ENCODE measurements at regions not wholly inside any gene's neighbourhood (a gene's known extent, or its start where the extent isn't known, plus 50 kb on each side); places are given as distances from the start of the nearest gene placed in this dataset.

GRCh38 chr11:115684135-115684534, 179.9 kb upstream of the CADM1 start:
- Histone ChIP-seq H3K27ac (no peak overlapping the region), H3K4me3 (no peak overlapping the region), H3K9me3 (no peaks in the 10 kb centered on the region), H3K27me3 (peaks cover 0 to 2% of the 10 kb centered on the region in 2 donors), H3K36me3 (no peaks in the 10 kb centered on the region), H3K4me1 (no peaks in the 10 kb centered on the region)
- DNase-seq (ENCODE audit: low spot score in 2 of 2) = no peak
- 88 to 97% methylated on average over 2 of the region's 2 CpGs for WGBS, 2 donors
- TF ChIP-seq EP300 (IDR thresholded peaks at IDR 0.05) (no peak), POLR2A (IDR thresholded peaks at IDR 0.05) (no peak), CTCF (IDR thresholded peaks at IDR 0.05) (no peak)

GRCh38 chr11:115682888-115683287, 178.7 kb upstream of the CADM1 start:
- TF ChIP-seq POLR2A (IDR thresholded peaks at IDR 0.05) = no peak
- TF ChIP-seq EP300 (IDR thresholded peaks at IDR 0.05) = no peak
- TF ChIP-seq CTCF (IDR thresholded peaks at IDR 0.05) = no peak
- Histone ChIP-seq H3K4me3 (no peak overlapping the region), H3K36me3 (no peaks in the 10 kb centered on the region), H3K27me3 (no peaks in the 10 kb centered on the region), H3K4me1 (no peaks in the 10 kb centered on the region), H3K9me3 (no peaks in the 10 kb centered on the region), H3K27ac (no peak overlapping the region)
- no peak for DNase-seq (ENCODE audit: low spot score in 2 of 2)
- 40 to 52% methylated on average over 3 of the region's 3 CpGs for WGBS, 2 donors

- no peaks in the 10 kb centered on the region for H3K9me3 ChIP-seq
- no peak for TF ChIP-seq EP300 (IDR thresholded peaks at IDR 0.05)
- TF ChIP-seq CTCF (IDR thresholded peaks at IDR 0.05) = no peak
- TF ChIP-seq POLR2A (IDR thresholded peaks at IDR 0.05) = no peak
- H3K27me3 ChIP-seq = no peaks in the 10 kb centered on the region
- WGBS, 2 donors = 90 to 91% methylated on average over 5 of the region's 5 CpGs
- no peak overlapping the region for H3K4me3 ChIP-seq
- no peaks in the 10 kb centered on the region for H3K4me1 ChIP-seq
- no peak for DNase-seq (ENCODE audit: low spot score in 2 of 2)
- H3K36me3 ChIP-seq = no peaks in the 10 kb centered on the region
- no peak overlapping the region for H3K27ac ChIP-seq
These were observed 177.9 kb upstream of the CADM1 start for GRCh38 chr11:115682101-115682500.

GRCh38 chr11:115679945-115680344, 175.7 kb upstream of the CADM1 start:
- H3K4me3 ChIP-seq = no peak overlapping the region
- no peaks in the 10 kb centered on the region for H3K4me1 ChIP-seq
- H3K27me3 ChIP-seq = no peaks in the 10 kb centered on the region
- no peak overlapping the region for H3K27ac ChIP-seq
- 69 to 76% methylated on average over 4 of the region's 4 CpGs for WGBS, 2 donors
- TF ChIP-seq POLR2A (IDR thresholded peaks at IDR 0.05) (no peak), EP300 (IDR thresholded peaks at IDR 0.05) (no peak), CTCF (IDR thresholded peaks at IDR 0.05) (no peak)
- H3K36me3 ChIP-seq = no peaks in the 10 kb centered on the region
- H3K9me3 ChIP-seq = no peaks in the 10 kb centered on the region
- no peak for DNase-seq (ENCODE audit: low spot score in 2 of 2)

GRCh38 chr11:115678942-115679341, 174.7 kb upstream of the CADM1 start:
- no peaks in the 10 kb centered on the region for H3K9me3 ChIP-seq
- DNase-seq (ENCODE audit: low spot score in 2 of 2) = no peak
- no peak overlapping the region for H3K27ac ChIP-seq
- H3K27me3 ChIP-seq = no peaks in the 10 kb centered on the region
- no peak overlapping the region for H3K4me3 ChIP-seq
- H3K4me1 ChIP-seq = no peaks in the 10 kb centered on the region
- WGBS, 2 donors = 90 to 94% methylated on average over 5 of the region's 5 CpGs
- H3K36me3 ChIP-seq = no peaks in the 10 kb centered on the region
- TF ChIP-seq POLR2A (IDR thresholded peaks at IDR 0.05) = no peak
- no peak for TF ChIP-seq CTCF (IDR thresholded peaks at IDR 0.05)
- no peak for TF ChIP-seq EP300 (IDR thresholded peaks at IDR 0.05)
